Keratinocyte (primary cell): ENCODE measurements at regions not wholly inside any gene's neighbourhood (a gene's known extent, or its start where the extent isn't known, plus 50 kb on each side); places are given as distances from the start of the nearest gene placed in this dataset.

Experiments
- DNase-seq: peaks from one replicate; pipeline ENCODE4 v3.0.0-alpha.2; 2011; ENCODE audit warnings: low read depth, missing footprints, low spot score
- FAIRE-seq: peaks from 2 replicates; lab custom pipeline; 2011; peaks lifted over from hg19 to GRCh38; lab: Jason Lieb, UNC
- H2AFZ ChIP-seq: 2 replicates; pipeline ENCODE4 v1.6.0; 2012; ENCODE audit warnings: low read length, control low read depth, inconsistent platforms; ENCODE audit not compliant: control insufficient read depth
- H3K27ac ChIP-seq: 2 replicates; pipeline ENCODE4 v1.5.1; 2011; ENCODE audit warnings: low read length; ENCODE audit not compliant: control insufficient read depth, insufficient read depth
- H3K27me3 ChIP-seq: 3 replicates; pipeline ENCODE4 v1.6.0; 2011; ENCODE audit warnings: low read length; ENCODE audit not compliant: control insufficient read depth, insufficient read depth; ENCODE audit errors: extremely low read depth
- H3K36me3 ChIP-seq, 2 experiments: 2 replicates in 1 of 2; 3 replicates in 1 of 2; pipeline ENCODE4 v1.5.1; 2011; ENCODE audit warnings: low read length in 2 of 2, mild to moderate bottlenecking in 1 of 2; ENCODE audit not compliant: control insufficient read depth in 2 of 2, insufficient read depth in 2 of 2; ENCODE audit errors: extremely low read depth in 1 of 2
- H3K4me1 ChIP-seq: 3 replicates; pipeline ENCODE4 v1.5.1; 2011; ENCODE audit warnings: low read length; ENCODE audit not compliant: control insufficient read depth, insufficient read depth; ENCODE audit errors: extremely low read depth
- H3K4me2 ChIP-seq: 3 replicates; pipeline ENCODE4 v1.6.0; 2011; ENCODE audit warnings: low read depth, low read length; ENCODE audit not compliant: control insufficient read depth, insufficient read depth; ENCODE audit errors: extremely low read depth
- H3K4me3 ChIP-seq, 3 experiments: fragments of 200-600 bp in 1 of 3; sonication (generic) in 1 of 3; 2 replicates in 2 of 3; 3 replicates in 1 of 3; pipeline ENCODE4 v1.5.1; 2011 to 2016; ENCODE audit warnings: low read length in 3 of 3, mild to moderate bottlenecking in 3 of 3, control low read depth in 2 of 3, inconsistent platforms in 1 of 3, low read depth in 1 of 3, mixed read lengths in 1 of 3, mixed run types in 1 of 3, moderate library complexity in 1 of 3; ENCODE audit not compliant: control insufficient read depth in 2 of 3, insufficient read depth in 2 of 3; ENCODE audit errors: extremely low read depth in 1 of 3
- H3K79me2 ChIP-seq: 2 replicates; pipeline ENCODE4 v1.6.0; 2012; ENCODE audit warnings: low read length; ENCODE audit not compliant: control insufficient read depth, insufficient read depth
- H3K9ac ChIP-seq: 3 replicates; pipeline ENCODE4 v1.6.0; 2011; ENCODE audit warnings: low read length; ENCODE audit not compliant: control insufficient read depth, insufficient read depth; ENCODE audit errors: extremely low read depth
- H3K9me1 ChIP-seq: 3 replicates; pipeline ENCODE4 v1.6.0; 2011; ENCODE audit warnings: low read length; ENCODE audit not compliant: control insufficient read depth, insufficient read depth; ENCODE audit errors: extremely low read depth
- H3K9me3 ChIP-seq: 2 replicates; pipeline ENCODE4 v1.5.1; 2012; ENCODE audit warnings: low read depth, low read length; ENCODE audit not compliant: control insufficient read depth
- H4K20me1 ChIP-seq: 3 replicates; pipeline ENCODE4 v1.6.0; 2011; ENCODE audit warnings: low read length; ENCODE audit not compliant: control insufficient read depth, insufficient read depth; ENCODE audit errors: extremely low read depth
- CTCF ChIP-seq, 3 experiments: IDR thresholded peaks in 1 of 3; conservative IDR thresholded peaks in 1 of 3; optimal IDR thresholded peaks in 1 of 3; 2 replicates in 2 of 3; 3 replicates in 1 of 3; pipeline versions ENCODE3 to v1.5.1; 2011; ENCODE audit warnings: low read length in 3 of 3, mild to moderate bottlenecking in 3 of 3, moderate library complexity in 2 of 3, control low read depth in 1 of 3, inconsistent platforms in 1 of 3; ENCODE audit not compliant: insufficient read depth in 2 of 3; ENCODE audit errors: extremely low read depth in 1 of 3
- EZH2 ChIP-seq: IDR thresholded peaks from one replicate; pipeline ENCODE4 v1.6.1; 2012; ENCODE audit warnings: inconsistent platforms, mild to moderate bottlenecking, low read length, moderate library complexity
- dilution Hi-C: fragments of 300-500 bp; cut with MboI; formaldehyde crosslinking; loops from one replicate; pipeline ENCODE4 v1.7.0; 2020; ENCODE audit warnings: low sequenced_read_pairs; ENCODE audit not compliant: extremely low pct_ligation_motif_present

GRCh38 chr18:76569644-76570419, 74.8 kb upstream of the ZNF516 start:
- no peak overlapping the region for H3K9ac ChIP-seq
- dilution Hi-C loops, result no loop called here
- peaks cover 43% of the 10 kb centered on the region for H3K4me1 ChIP-seq
- no peaks in the 10 kb centered on the region for H3K27me3 ChIP-seq
- H3K79me2 ChIP-seq, result no peaks in the 10 kb centered on the region
- no peaks in the 10 kb centered on the region for H3K36me3 ChIP-seq
- no peaks in the 10 kb centered on the region for H3K9me1 ChIP-seq
- no peak overlapping the region for H3K4me3 ChIP-seq
- peak; percentile 13 for FAIRE-seq
- no peak for TF ChIP-seq CTCF (optimal IDR thresholded peaks at IDR 0.05 in 1 of 3, IDR thresholded peaks at IDR 0.05 in 1 of 3, conservative IDR thresholded peaks at IDR 0.05 in 1 of 3; ENCODE audit: extremely low read depth in 1 of 3, insufficient read depth in 2 of 3, low read length in 3 of 3)
- TF ChIP-seq EZH2, result no peak
- H4K20me1 ChIP-seq, result no peaks in the 10 kb centered on the region
- H2AFZ ChIP-seq, result no peak overlapping the region
- no peak overlapping the region for H3K4me2 ChIP-seq
- DNase-seq, result no peak
- no peaks in the 10 kb centered on the region for H3K9me3 ChIP-seq
- no peak overlapping the region for H3K27ac ChIP-seq

- Histone ChIP-seq H3K4me1 (peaks cover 43% of the 10 kb centered on the region), H3K9me1 (no peaks in the 10 kb centered on the region), H3K9ac (no peak overlapping the region), H3K27ac (no peak overlapping the region), H3K4me2 (no peak overlapping the region), H3K27me3 (no peaks in the 10 kb centered on the region), H3K4me3 (no peak overlapping the region), H3K79me2 (no peaks in the 10 kb centered on the region), H3K9me3 (no peaks in the 10 kb centered on the region), H2AFZ (no peak overlapping the region), H3K36me3 (no peaks in the 10 kb centered on the region), H4K20me1 (no peaks in the 10 kb centered on the region)
- DNase-seq (no peak), FAIRE-seq (peak; percentile 57)
- TF ChIP-seq CTCF (optimal IDR thresholded peaks at IDR 0.05 in 1 of 3, IDR thresholded peaks at IDR 0.05 in 1 of 3, conservative IDR thresholded peaks at IDR 0.05 in 1 of 3; ENCODE audit: extremely low read depth in 1 of 3, insufficient read depth in 2 of 3, low read length in 3 of 3) (no peak), EZH2 (no peak)
- dilution Hi-C loops, result no loop called here
These were observed 73.7 kb upstream of the ZNF516 start for GRCh38 chr18:76568731-76569130.
